Epithelial cell of esophagus (primary cell): ENCODE measurements at regions not wholly inside any gene's neighbourhood (a gene's known extent, or its start where the extent isn't known, plus 50 kb on each side); places are given as distances from the start of the nearest gene placed in this dataset.

Experiments used
- DNase-seq: peaks from one replicate; pipeline ENCODE4 v3.0.0; 2010; ENCODE audit warnings: low read depth
- H3K4me3 ChIP-seq: 2 replicates; pipeline ENCODE4 v1.5.1; 2011; ENCODE audit warnings: mild to moderate bottlenecking, low read length, control low read depth
- CTCF ChIP-seq: IDR thresholded peaks from 2 replicates; pipeline ENCODE4 v1.5.1; 2011; ENCODE audit warnings: low read depth, mild to moderate bottlenecking, low read length, control low read depth, inconsistent platforms; ENCODE audit not compliant: insufficient read depth; ENCODE audit errors: missing control alignments

GRCh38 chr3:177550667-177551066, 353.4 kb upstream of the TBL1XR1 start:
- TF ChIP-seq CTCF, result no peak
- no peak for DNase-seq
- no peak overlapping the region for H3K4me3 ChIP-seq

DNA sequence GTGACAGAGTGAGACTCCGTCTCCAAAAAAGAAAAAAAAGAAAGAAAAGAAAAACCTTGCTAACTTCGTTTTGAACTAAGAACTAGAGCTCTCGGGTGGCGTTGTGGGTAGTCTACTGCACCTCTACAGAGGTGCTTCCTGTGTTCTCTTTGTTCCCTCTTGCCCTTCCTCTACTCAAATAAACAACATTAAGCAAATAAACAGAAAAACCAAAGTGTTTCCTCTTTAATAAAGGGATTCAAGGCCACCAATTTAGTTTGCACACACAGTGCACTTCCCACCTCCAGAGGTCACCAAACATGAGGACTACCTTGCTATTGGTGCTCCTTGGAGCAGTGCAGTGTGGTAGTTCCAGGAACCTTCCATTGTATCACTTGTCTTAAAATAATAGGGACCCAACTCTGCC, 354.2 kb upstream of the TBL1XR1 start:
- DNase-seq, result no peak
- H3K4me3 ChIP-seq, result no peak overlapping the region
- no peak for TF ChIP-seq CTCF

GRCh38 chr3:177552051-177552450, 354.8 kb upstream of the TBL1XR1 start:
- DNase-seq, result no peak
- TF ChIP-seq CTCF, result no peak

DNA sequence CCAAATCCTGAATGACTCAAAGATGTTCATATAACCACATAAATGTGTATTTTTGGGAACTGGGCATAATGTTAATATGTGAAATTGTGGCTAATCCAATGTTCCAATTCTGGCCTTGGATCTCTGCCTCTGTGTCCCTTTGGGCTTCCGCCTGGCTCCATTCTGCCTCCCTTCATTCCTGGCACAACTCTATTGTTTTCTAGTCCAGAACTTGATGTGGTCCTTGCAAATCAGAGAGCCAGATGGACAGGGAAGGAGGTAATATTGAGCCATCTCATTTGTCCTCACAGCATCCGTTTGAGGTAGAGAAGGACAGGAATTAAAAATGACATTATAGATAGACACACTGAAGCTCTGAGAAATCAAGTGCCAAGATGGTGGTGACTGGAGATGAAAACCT, 355.7 kb upstream of the TBL1XR1 start:
- no peak overlapping the region for H3K4me3 ChIP-seq
- TF ChIP-seq CTCF, result no peak
- DNase-seq, result no peak

More at GRCh38 chr3:177552051-177552450, 354.8 kb upstream of the TBL1XR1 start:
- H3K4me3 ChIP-seq, result no peak overlapping the region

- H3K4me3 ChIP-seq, result no peak overlapping the region
- TF ChIP-seq CTCF, result no peak
- DNase-seq, result no peak
Observed at GRCh38 chr3:177553579-177553978, 356.3 kb upstream of the TBL1XR1 start.

- no peak for TF ChIP-seq CTCF
- peak; percentile 83 for DNase-seq
- no peak overlapping the region for H3K4me3 ChIP-seq
Observed at GRCh38 chr3:177554895-177555759, 357.8 kb upstream of the TBL1XR1 start.

DNA sequence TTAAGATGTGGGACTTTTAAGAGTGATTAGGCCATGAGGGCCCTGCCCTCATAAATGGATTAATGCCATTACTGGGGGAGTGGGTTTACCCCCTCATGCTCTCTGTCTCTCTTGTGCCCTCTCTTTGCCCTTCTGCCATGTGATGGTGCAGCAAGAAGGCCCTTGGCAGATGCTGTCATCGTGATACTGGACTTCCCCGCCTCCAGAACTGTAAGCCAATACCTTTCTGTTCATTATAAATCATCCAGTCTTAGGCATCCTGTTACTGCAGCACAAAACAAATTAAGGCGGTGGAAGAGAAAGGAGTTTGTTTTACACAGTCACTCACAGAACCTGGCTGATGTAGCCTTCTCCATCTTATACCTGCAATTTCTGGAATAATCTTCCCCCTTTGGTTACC, 360.3 kb upstream of the TBL1XR1 start:
- no peak for TF ChIP-seq CTCF
- no peak overlapping the region for H3K4me3 ChIP-seq
- no peak for DNase-seq
